K562 (cell line): ENCODE measurements at regions not wholly inside any gene's neighbourhood (a gene's known extent, or its start where the extent isn't known, plus 50 kb on each side); places are given as distances from the start of the nearest gene placed in this dataset.

Experiments
- FOXP1 ChIP-seq: sonication (generic); formaldehyde crosslinking; IDR thresholded peaks from 2 replicates; pipeline ENCODE4 v1.8.0; 2022; ENCODE audit warnings: mild to moderate bottlenecking, missing genetic modification reagents
- HLTF ChIP-seq: fragments of 450-650 bp; IDR thresholded peaks from 2 replicates; pipeline ENCODE4 v1.6.1; 2016
- KLF10 ChIP-seq: fragments of 250-450 bp; sonication (Bioruptor Pico); IDR thresholded peaks from 2 replicates; pipeline ENCODE4 v1.6.1; 2021; ENCODE audit warnings: matching md5 sums
- MEF2D ChIP-seq: conservative IDR thresholded peaks from 2 replicates; pipeline ENCODE4 v1.6.1; 2016; ENCODE audit warnings: low read depth, missing genetic modification characterization, missing compliant biosample characterization
- MIER1 ChIP-seq: fragments of 450-650 bp; IDR thresholded peaks from 2 replicates; pipeline ENCODE4 v1.6.1; 2016; ENCODE audit warnings: antibody characterized with exemption, mild to moderate bottlenecking, low read depth
- MTA2 ChIP-seq: fragments of 450-650 bp; IDR thresholded peaks from 2 replicates; pipeline ENCODE4 v1.6.1; 2016; ENCODE audit warnings: low read depth
- PYGO2 ChIP-seq: fragments of 450-650 bp; IDR thresholded peaks from 2 replicates; pipeline ENCODE4 v1.6.1; 2016; ENCODE audit warnings: mild to moderate bottlenecking, missing genetic modification characterization, moderate library complexity, missing compliant biosample characterization
- SMC3 ChIP-seq: conservative IDR thresholded peaks from 2 replicates; pipeline ENCODE4 v1.6.1; 2011; ENCODE audit warnings: low read depth, low read length, improper control_type of control experiment; ENCODE audit not compliant: insufficient read depth
- SRSF1 ChIP-seq: fragments of 200-400 bp; formaldehyde crosslinking; IDR thresholded peaks from 2 replicates; pipeline ENCODE4 v1.6.1; 2017; ENCODE audit warnings: mild to moderate bottlenecking, low read depth, low read length, moderate library complexity
- SRSF3 ChIP-seq: fragments of 200-400 bp; formaldehyde crosslinking; IDR thresholded peaks from 2 replicates; pipeline ENCODE4 v1.6.1; 2016; ENCODE audit warnings: mild to moderate bottlenecking, low read length, moderate library complexity; ENCODE audit not compliant: insufficient read depth
- ZBTB7A ChIP-seq: IDR thresholded peaks from 2 replicates; pipeline ENCODE4 v1.6.1; 2011; ENCODE audit warnings: low read depth, mild to moderate bottlenecking, low read length, moderate library complexity, borderline replicate concordance; ENCODE audit not compliant: control insufficient read depth
- ZNF134 ChIP-seq: fragments of 250-450 bp; sonication (Bioruptor Pico); conservative IDR thresholded peaks from 2 replicates; pipeline ENCODE4 v1.4.0; 2020
- TF ChIP-seq, protein P1 (sequence below): IDR thresholded peaks from 2 replicates; pipeline ENCODE4 v1.6.1; 2012; ENCODE audit warnings: low read depth, low read length, improper control_type of control experiment, borderline replicate concordance
- TF ChIP-seq, protein P2 (sequence below): fragments of 450-650 bp; IDR thresholded peaks from 2 replicates; pipeline ENCODE4 v1.6.1; 2018; ENCODE audit warnings: mild to moderate bottlenecking, low read depth; ENCODE audit not compliant: partially characterized antibody
- TF ChIP-seq, protein P3 (sequence below): fragments of 450-650 bp; IDR thresholded peaks from 2 replicates; pipeline ENCODE4 v1.7.1; 2018; ENCODE audit warnings: mild to moderate bottlenecking, low read depth; ENCODE audit not compliant: partially characterized antibody
- TF ChIP-seq, protein P4 (sequence below): IDR thresholded peaks from 2 replicates; pipeline ENCODE4 v1.6.1; 2011; ENCODE audit warnings: borderline replicate concordance, low read depth, mild to moderate bottlenecking, moderate library complexity, low read length; ENCODE audit not compliant: insufficient read depth, poor library complexity, severe bottlenecking
- TF ChIP-seq, protein P5 (sequence below): fragments of 450-650 bp; IDR thresholded peaks from 2 replicates; pipeline ENCODE4 v1.6.1; 2016; ENCODE audit warnings: antibody characterized with exemption

DNA sequence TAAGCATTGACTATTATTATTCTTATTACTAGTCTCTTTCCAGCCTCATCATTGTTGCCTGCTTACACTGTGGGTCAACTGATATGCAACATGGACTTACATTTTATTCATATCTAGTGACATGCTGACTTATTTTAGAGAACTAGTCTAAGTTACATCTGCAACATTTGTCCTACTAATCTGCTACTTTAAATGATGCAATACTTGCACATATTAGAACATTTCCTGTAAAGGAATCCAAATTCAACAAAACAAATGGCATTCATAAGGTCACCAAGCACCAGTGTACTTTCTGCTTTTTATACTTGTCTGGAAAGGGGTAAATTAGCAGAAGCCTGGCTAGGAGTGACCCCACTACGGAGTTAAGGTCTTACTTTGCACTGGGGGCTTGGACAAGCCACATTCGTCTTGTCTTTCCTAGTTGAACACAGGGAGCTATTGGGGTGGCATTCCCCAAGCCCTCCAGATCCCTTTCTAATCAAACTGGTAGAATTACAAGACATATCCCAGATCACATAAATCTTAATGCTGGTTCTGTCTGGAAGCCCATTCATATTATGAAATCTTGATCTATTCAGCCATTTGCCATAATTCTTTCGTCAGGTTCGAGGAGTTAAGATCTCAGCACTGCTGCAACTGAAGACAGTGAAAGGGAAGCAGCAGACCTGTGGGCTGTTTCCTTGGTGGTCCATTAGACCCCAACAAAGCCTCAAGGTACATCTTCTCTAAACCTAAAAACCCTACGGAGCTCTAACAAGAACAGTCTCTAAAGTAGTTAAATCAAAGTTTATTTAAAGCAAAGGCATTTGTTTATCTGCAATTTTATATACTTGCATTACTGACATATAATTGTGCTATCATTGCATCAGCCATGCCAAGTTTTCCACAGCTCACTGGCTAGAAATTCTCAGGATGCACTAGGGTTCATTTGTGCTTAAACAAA lies 49.9 kb upstream of the RTN4 start (continued):
- TF ChIP-seq PYGO2 (tag) (0 out of 2 replicates have a peak, but pooled peaks have one; percentile 16), FOXP1 (CRISPR knock-in tag) (no peak), ZNF134 (CRISPR knock-in tag) (no peak), SMC3 (no peak), HLTF (no peak), MIER1 (no peak), KLF10 (CRISPR knock-in tag) (no peak), SRSF1 (no peak), ZBTB7A (no peak), MTA2 (no peak), SRSF3 (no peak), MEF2D (peak; percentile 45; the same call in 1 of the 2 replicates)
- TF ChIP-seq, protein P1, sequence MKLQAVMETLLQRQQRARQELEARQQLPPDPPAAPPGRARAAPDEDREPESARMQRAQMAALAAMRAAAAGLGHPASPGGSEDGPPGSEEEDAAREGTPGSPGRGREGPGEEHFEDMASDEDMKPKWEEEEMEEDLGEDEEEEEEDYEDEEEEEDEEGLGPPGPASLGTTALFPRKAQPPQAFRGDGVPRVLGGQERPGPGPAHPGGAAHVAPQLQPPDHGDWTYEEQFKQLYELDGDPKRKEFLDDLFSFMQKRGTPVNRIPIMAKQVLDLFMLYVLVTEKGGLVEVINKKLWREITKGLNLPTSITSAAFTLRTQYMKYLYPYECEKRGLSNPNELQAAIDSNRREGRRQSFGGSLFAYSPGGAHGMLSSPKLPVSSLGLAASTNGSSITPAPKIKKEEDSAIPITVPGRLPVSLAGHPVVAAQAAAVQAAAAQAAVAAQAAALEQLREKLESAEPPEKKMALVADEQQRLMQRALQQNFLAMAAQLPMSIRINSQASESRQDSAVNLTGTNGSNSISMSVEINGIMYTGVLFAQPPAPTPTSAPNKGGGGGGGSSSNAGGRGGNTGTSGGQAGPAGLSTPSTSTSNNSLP, result peak; percentile 6; the same call in 1 of the 2 replicates
- TF ChIP-seq, protein P2, sequence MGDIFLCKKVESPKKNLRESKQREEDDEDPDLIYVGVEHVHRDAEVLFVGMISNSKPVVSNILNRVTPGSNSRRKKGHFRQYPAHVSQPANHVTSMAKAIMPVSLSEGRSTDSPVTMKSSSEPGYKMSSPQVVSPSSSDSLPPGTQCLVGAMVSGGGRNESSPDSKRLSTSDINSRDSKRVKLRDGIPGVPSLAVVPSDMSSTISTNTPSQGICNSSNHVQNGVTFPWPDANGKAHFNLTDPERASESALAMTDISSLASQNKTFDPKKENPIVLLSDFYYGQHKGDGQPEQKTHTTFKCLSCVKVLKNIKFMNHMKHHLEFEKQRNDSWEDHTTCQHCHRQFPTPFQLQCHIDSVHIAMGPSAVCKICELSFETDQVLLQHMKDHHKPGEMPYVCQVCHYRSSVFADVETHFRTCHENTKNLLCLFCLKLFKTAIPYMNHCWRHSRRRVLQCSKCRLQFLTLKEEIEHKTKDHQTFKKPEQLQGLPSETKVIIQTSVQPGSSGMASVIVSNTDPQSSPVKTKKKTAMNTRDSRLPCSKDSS, result no peak
- TF ChIP-seq, protein P3, sequence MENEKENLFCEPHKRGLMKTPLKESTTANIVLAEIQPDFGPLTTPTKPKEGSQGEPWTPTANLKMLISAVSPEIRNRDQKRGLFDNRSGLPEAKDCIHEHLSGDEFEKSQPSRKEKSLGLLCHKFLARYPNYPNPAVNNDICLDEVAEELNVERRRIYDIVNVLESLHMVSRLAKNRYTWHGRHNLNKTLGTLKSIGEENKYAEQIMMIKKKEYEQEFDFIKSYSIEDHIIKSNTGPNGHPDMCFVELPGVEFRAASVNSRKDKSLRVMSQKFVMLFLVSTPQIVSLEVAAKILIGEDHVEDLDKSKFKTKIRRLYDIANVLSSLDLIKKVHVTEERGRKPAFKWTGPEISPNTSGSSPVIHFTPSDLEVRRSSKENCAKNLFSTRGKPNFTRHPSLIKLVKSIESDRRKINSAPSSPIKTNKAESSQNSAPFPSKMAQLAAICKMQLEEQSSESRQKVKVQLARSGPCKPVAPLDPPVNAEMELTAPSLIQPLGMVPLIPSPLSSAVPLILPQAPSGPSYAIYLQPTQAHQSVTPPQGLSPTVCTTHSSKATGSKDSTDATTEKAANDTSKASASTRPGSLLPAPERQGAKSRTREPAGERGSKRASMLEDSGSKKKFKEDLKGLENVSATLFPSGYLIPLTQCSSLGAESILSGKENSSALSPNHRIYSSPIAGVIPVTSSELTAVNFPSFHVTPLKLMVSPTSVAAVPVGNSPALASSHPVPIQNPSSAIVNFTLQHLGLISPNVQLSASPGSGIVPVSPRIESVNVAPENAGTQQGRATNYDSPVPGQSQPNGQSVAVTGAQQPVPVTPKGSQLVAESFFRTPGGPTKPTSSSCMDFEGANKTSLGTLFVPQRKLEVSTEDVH, result no peak
- TF ChIP-seq, protein P4, sequence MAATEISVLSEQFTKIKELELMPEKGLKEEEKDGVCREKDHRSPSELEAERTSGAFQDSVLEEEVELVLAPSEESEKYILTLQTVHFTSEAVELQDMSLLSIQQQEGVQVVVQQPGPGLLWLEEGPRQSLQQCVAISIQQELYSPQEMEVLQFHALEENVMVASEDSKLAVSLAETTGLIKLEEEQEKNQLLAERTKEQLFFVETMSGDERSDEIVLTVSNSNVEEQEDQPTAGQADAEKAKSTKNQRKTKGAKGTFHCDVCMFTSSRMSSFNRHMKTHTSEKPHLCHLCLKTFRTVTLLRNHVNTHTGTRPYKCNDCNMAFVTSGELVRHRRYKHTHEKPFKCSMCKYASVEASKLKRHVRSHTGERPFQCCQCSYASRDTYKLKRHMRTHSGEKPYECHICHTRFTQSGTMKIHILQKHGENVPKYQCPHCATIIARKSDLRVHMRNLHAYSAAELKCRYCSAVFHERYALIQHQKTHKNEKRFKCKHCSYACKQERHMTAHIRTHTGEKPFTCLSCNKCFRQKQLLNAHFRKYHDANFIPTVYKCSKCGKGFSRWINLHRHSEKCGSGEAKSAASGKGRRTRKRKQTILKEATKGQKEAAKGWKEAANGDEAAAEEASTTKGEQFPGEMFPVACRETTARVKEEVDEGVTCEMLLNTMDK, result no peak
- TF ChIP-seq, protein P5, sequence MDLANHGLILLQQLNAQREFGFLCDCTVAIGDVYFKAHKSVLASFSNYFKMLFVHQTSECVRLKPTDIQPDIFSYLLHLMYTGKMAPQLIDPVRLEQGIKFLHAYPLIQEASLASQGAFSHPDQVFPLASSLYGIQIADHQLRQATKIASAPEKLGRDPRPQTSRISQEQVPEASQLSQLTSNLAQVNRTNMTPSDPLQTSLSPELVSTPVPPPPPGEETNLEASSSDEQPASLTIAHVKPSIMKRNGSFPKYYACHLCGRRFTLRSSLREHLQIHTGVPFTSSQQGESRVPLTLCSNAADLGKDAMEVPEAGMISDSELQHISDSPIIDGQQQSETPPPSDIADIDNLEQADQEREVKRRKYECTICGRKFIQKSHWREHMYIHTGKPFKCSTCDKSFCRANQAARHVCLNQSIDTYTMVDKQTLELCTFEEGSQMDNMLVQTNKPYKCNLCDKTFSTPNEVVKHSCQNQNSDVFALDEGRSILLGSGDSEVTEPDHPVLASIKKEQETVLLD, result no peak
